Heart left ventricle (tissue), 13 donors: ENCODE measurements at regions not wholly inside any gene's neighbourhood (a gene's known extent, or its start where the extent isn't known, plus 50 kb on each side); places are given as distances from the start of the nearest gene placed in this dataset.

ENCODE experiments used
- CTCF ChIP-seq, 12 donors: fragments of 200-600 bp; sonication (generic) in 4 of 12; IDR thresholded peaks; one replicate each; pipeline versions ENCODE4 v1.5.0 to v1.8.0; 2018 to 2022; ENCODE audit warnings: antibody characterized with exemption in 12 of 12, mild to moderate bottlenecking in 5 of 12
- POLR2A ChIP-seq, 2 donors: fragments of 450-650 bp; IDR thresholded peaks; one replicate each; pipeline ENCODE4 v1.6.1; 2017; ENCODE audit warnings: antibody characterized with exemption in 2 of 2, mild to moderate bottlenecking in 2 of 2, moderate library complexity in 2 of 2
- donor health status: ischemic (EF 13 %, LVEDD 7.1; RV severe dilation, severe dysfunction).
- donor health status: DM: no; HTN: yes; CAD: no.
- donor health status: DM: no; HTN: no; CAD: no.
- donor health status: ischemic (EF 25% LVEDD 6.9; RV normal size, moderate dysfunction).
- donor health status: ischemic (EF 25% LVEDD 5.7; RV mildly dilated, moderate dysfunction).
- donor health status: ischemic (EF 35%, LVEDD 5.7; RV mildly dilated, moderate dysfunction).
- donor health status: nonischemic (EF 11% LVEDD 7.7; RV severe dilation, severe dysfunction).
- donor health status: DM: yes; HTN: yes; CAD: no.
- donor health status: PGD.
- donor health status: ischemic (EF 29% LVEDD 5.4; RV normal size, mild dysfunction).
- donor health status: nonischemic (EF 23%, LVEDD 6.1; RV moderate dilation, normal function).

- TF ChIP-seq CTCF (IDR thresholded peaks at IDR 0.05) = no peak
- TF ChIP-seq POLR2A (IDR thresholded peaks at IDR 0.05) = no peak
Observed at GRCh38 chr2:195029804-195030654, 627.0 kb upstream of the SLC39A10 start.
